ENCODE measurements at regions not wholly inside any gene's neighbourhood (a gene's known extent, or its start where the extent isn't known, plus 50 kb on each side); places are given as distances from the start of the nearest gene placed in this dataset.
A peak's percentile ranks its signal among the peaks of the same experiment; 100 is the strongest.

- no peaks in the 10 kb centered on the region for H3K9me3 ChIP-seq (ENCODE audit: low read length)
- TF ChIP-seq EZH2 (IDR thresholded peaks at IDR 0.05; ENCODE audit: low read length, unreplicated experiment): no peak
- TF ChIP-seq EZH2phosphoT487 (IDR thresholded peaks at IDR 0.05; ENCODE audit: borderline replicate concordance, low read length): no peak
- no peak for TF ChIP-seq CTCF (conservative IDR thresholded peaks at IDR 0.05; ENCODE audit: low read depth, low read length)
- no peaks in the 10 kb centered on the region for H3K9me2 ChIP-seq (replicated peaks; ENCODE audit: low read length)
- no peak overlapping the region for H3K27ac ChIP-seq (ENCODE audit: low read length)
- no peaks in the 10 kb centered on the region for H4K20me1 ChIP-seq (ENCODE audit: low read length)
- no peaks in the 10 kb centered on the region for H3K36me3 ChIP-seq (ENCODE audit: low read depth, low read length)
- CTCF ChIA-PET: no interaction called here
- BruUV-seq (replicated peaks): no TSS peak
- peaks cover 11% of the 10 kb centered on the region; the same call in 1 of the 2 replicates for H3K27me3 ChIP-seq (ENCODE audit: low read length)
- H3K4me1 ChIP-seq (ENCODE audit: insufficient read depth, low read length): peaks cover 11% of the 10 kb centered on the region
- H3K79me2 ChIP-seq (ENCODE audit: low read length): no peaks in the 10 kb centered on the region
- POLR2A ChIA-PET (ENCODE audit: unreplicated experiment): no interaction called here
- H3F3A ChIP-seq (ENCODE audit: low read length, unreplicated experiment): no peaks in the 10 kb centered on the region
- no peak for DNase-seq
- H2AFZ ChIP-seq (ENCODE audit: low read length): no peak overlapping the region
- H3K4me2 ChIP-seq (ENCODE audit: low read length): no peak overlapping the region
- H3K4me3 ChIP-seq (ENCODE audit: low read length): no peak overlapping the region
- no peak overlapping the region for H3K9ac ChIP-seq (ENCODE audit: low read length)
- intact Hi-C loops (cut with micrococcal nuclease): no loop called here
- ATAC-seq: no peak
These were observed 71.8 kb upstream of the HS6ST1 start for GRCh38 chr2:128390256-128390990.

- Histone ChIP-seq H3K9me3 (ENCODE audit: low read length) (no peaks in the 10 kb centered on the region), H3K4me3 (ENCODE audit: low read length) (no peak overlapping the region), H3K9ac (ENCODE audit: low read length) (no peak overlapping the region), H4K20me1 (ENCODE audit: low read length) (no peaks in the 10 kb centered on the region), H3K9me2 (replicated peaks; ENCODE audit: low read length) (no peaks in the 10 kb centered on the region), H3K36me3 (ENCODE audit: low read depth, low read length) (no peaks in the 10 kb centered on the region), H3K4me1 (ENCODE audit: insufficient read depth, low read length) (peaks cover 18% of the 10 kb centered on the region), H3K27ac (ENCODE audit: low read length) (no peak overlapping the region), H3K4me2 (ENCODE audit: low read length) (0 out of 2 replicates have a peak overlapping the region, but pooled peaks have one; percentile 6), H2AFZ (ENCODE audit: low read length) (no peak overlapping the region), H3K79me2 (ENCODE audit: low read length) (no peaks in the 10 kb centered on the region), H3F3A (ENCODE audit: low read length, unreplicated experiment) (no peaks in the 10 kb centered on the region), H3K27me3 (ENCODE audit: low read length) (peaks cover 11% of the 10 kb centered on the region; the same call in 1 of the 2 replicates)
- POLR2A ChIA-PET (ENCODE audit: unreplicated experiment): interaction anchor here (0.5 kb wide), 1 partner anchor 87 kb away, joined by 3 read pairs; no protein-coding TSS in a partner anchor
- BruUV-seq (replicated peaks): no TSS peak
- ATAC-seq (no peak), DNase-seq (no peak)
- CTCF ChIA-PET: no interaction called here
- no peak for TF ChIP-seq EZH2phosphoT487 (IDR thresholded peaks at IDR 0.05; ENCODE audit: borderline replicate concordance, low read length)
- intact Hi-C loops (cut with micrococcal nuclease): no loop called here
These were observed 72.4 kb upstream of the HS6ST1 start for GRCh38 chr2:128390991-128391630.

- Histone ChIP-seq H3K9me3 (ENCODE audit: low read length) (no peaks in the 10 kb centered on the region), H3K9ac (ENCODE audit: low read length) (no peak overlapping the region), H3K9me2 (replicated peaks; ENCODE audit: low read length) (no peaks in the 10 kb centered on the region), H3K27ac (ENCODE audit: low read length) (no peak overlapping the region), H3K4me3 (ENCODE audit: low read length) (no peak overlapping the region), H3K4me1 (ENCODE audit: insufficient read depth, low read length) (peaks cover 22% of the 10 kb centered on the region), H3K4me2 (ENCODE audit: low read length) (0 out of 2 replicates have a peak overlapping the region, but pooled peaks have one; percentile 6), H2AFZ (ENCODE audit: low read length) (no peak overlapping the region), H4K20me1 (ENCODE audit: low read length) (no peaks in the 10 kb centered on the region), H3F3A (ENCODE audit: low read length, unreplicated experiment) (no peaks in the 10 kb centered on the region), H3K79me2 (ENCODE audit: low read length) (no peaks in the 10 kb centered on the region), H3K27me3 (ENCODE audit: low read length) (peaks cover 11% of the 10 kb centered on the region; the same call in 1 of the 2 replicates), H3K36me3 (ENCODE audit: low read depth, low read length) (no peaks in the 10 kb centered on the region)
- ChIA-PET CTCF (no interaction called here), POLR2A (ENCODE audit: unreplicated experiment) (interaction anchor here (0.5 kb wide), 1 partner anchor 87 kb away, joined by 3 read pairs; no protein-coding TSS in a partner anchor)
- ATAC-seq: no peak
- no TSS peak for BruUV-seq (replicated peaks)
- intact Hi-C loops (cut with micrococcal nuclease): no loop called here
- no peak for DNase-seq
- TF ChIP-seq EZH2 (IDR thresholded peaks at IDR 0.05; ENCODE audit: low read length, unreplicated experiment) (no peak), EZH2phosphoT487 (IDR thresholded peaks at IDR 0.05; ENCODE audit: borderline replicate concordance, low read length) (no peak), CTCF (conservative IDR thresholded peaks at IDR 0.05; ENCODE audit: low read depth, low read length) (no peak)
These were observed 73.0 kb upstream of the HS6ST1 start for GRCh38 chr2:128391679-128392078.
